Retinal pigment epithelial cell (primary cell): ENCODE measurements at regions not wholly inside any gene's neighbourhood (a gene's known extent, or its start where the extent isn't known, plus 50 kb on each side); places are given as distances from the start of the nearest gene placed in this dataset.
A peak's percentile ranks its signal among the peaks of the same experiment; 100 is the strongest.
"Not testable (repeated sequence)": the region's sequence is repeated elsewhere in the genome, so short reads cannot be mapped to it uniquely, and the experiment has no call there.

Source experiments
- DNase-seq: peaks from one replicate; pipeline ENCODE4 v3.0.0-alpha.2; 2010; ENCODE audit warnings: low read depth
- H3K4me3 ChIP-seq: 2 replicates; pipeline ENCODE4 v1.5.1; 2011; ENCODE audit warnings: mild to moderate bottlenecking, low read length, control low read depth, moderate library complexity
- TF ChIP-seq, protein P1 (sequence below): conservative IDR thresholded peaks from 2 replicates; pipeline ENCODE4 v1.5.1; 2011; ENCODE audit warnings: low read depth, low read length, control low read depth, inconsistent platforms

DNA sequence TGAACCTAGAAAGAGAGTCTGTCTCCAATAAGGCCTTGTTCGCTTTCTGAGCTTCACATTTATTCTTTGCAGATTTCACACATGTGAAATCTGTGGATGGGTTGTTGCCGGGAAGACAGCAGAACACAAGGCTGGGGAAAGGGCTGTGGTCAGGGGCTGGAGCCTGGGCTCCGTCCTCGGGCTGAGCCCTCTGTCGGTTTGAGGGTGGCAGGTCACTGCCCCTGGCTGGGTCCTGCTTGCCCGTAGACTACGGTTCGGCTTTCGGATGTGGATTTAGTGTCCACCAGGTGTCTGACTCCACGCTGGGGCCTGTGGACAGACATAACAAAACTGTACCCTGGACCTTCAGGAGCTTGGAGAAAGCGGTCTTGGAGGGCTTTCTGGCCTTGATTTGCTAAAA is 117.0 kb upstream of the ALX4 start:
- no peak overlapping the region for H3K4me3 ChIP-seq
- DNase-seq, result no peak
- TF ChIP-seq, protein P1, sequence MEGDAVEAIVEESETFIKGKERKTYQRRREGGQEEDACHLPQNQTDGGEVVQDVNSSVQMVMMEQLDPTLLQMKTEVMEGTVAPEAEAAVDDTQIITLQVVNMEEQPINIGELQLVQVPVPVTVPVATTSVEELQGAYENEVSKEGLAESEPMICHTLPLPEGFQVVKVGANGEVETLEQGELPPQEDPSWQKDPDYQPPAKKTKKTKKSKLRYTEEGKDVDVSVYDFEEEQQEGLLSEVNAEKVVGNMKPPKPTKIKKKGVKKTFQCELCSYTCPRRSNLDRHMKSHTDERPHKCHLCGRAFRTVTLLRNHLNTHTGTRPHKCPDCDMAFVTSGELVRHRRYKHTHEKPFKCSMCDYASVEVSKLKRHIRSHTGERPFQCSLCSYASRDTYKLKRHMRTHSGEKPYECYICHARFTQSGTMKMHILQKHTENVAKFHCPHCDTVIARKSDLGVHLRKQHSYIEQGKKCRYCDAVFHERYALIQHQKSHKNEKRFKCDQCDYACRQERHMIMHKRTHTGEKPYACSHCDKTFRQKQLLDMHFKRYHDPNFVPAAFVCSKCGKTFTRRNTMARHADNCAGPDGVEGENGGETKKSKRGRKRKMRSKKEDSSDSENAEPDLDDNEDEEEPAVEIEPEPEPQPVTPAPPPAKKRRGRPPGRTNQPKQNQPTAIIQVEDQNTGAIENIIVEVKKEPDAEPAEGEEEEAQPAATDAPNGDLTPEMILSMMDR, result no peak

- TF ChIP-seq, protein P1, result peak; percentile 44
- no peak for DNase-seq
- H3K4me3 ChIP-seq, result no peak overlapping the region
These were observed 117.5 kb upstream of the ALX4 start for GRCh38 chr11:44427432-44427831.

GRCh38 chr11:44430140-44430539 is 120.2 kb upstream of the ALX4 start:
- TF ChIP-seq, protein P1, result no peak
- DNase-seq, result no peak
- H3K4me3 ChIP-seq, result no peak overlapping the region

DNA sequence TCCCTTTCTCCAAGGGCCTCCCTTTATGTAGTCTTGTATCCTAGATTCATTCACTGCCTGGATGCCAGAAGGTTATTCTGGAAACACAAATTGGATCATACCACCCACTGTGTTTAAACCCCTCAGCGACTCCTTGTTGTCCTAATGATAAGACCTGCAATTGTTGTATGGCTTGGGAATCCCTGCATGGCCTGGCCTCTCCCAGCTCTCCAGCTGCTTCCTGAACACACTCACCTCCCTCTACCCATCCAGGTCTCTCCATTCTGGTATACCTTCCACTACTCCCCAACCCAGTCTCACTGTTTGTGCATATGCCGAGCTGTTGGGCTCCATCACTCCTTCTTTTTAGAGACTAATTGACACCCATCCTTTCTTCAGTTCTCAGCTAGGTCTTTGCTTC is 124.3 kb upstream of the ALX4 start:
- TF ChIP-seq, protein P1, result no peak
- no peak overlapping the region for H3K4me3 ChIP-seq
- no peak for DNase-seq

- TF ChIP-seq, protein P1, result no peak
These were observed 127.2 kb upstream of the ALX4 start for GRCh38 chr11:44437122-44437521.

GRCh38 chr11:44442893-44443673 is 122.4 kb upstream of the CD82 start:
- not testable (repeated sequence) for H3K4me3 ChIP-seq, DNase-seq

More at GRCh38 chr11:44437122-44437521, 127.2 kb upstream of the ALX4 start:
- no peak for DNase-seq
- H3K4me3 ChIP-seq, result no peak overlapping the region

DNA sequence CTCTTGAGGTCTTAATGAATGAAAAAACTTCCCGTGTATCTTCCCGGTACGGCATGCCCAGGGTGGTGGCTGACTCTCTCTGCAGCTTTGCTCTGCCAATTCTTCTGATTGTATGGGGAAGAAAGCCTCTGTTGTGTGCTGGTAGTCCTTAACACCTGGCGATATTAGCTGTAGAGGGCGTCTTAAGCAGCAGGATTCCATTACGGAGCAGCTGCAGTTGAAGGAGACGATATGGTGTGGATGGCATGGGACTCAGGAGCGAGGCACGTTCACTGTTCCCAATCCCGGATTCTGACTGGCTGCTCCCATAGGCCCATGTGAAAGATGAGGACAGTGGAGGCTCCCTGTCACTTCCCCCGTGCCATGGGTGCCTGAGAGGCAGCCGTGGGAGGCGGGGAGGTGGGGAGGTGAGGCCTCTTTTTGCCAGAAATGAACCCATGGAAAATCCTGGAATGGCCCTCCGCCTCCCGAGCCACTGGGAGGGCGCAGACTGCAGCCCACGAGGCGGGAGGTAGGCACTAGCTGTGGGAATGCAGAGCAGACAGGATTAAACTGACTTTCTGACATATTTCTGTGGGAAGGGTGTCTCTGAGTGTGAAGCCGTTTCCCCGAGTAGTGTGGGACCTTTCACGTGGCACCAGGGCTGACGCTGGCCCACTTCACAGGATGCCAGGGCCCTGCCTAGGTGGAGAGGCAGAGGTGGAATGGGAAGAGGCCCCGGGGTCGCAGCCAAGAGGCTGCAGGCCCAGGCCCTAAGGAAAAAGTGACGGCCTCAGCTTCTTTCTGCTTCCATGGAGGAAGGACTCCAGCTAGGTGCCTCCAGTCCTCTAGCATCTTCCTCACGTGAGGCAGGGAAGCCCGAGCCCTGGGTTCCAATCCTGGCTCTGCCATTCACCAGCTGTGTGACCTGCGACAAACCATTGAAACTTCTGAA is 121.4 kb upstream of the CD82 start:
- no peak for DNase-seq
- H3K4me3 ChIP-seq, result no peak overlapping the region
- TF ChIP-seq, protein P1, result no peak
